HG02642 (cell line): ENCODE measurements at regions not wholly inside any gene's neighbourhood (a gene's known extent, or its start where the extent isn't known, plus 50 kb on each side); places are given as distances from the start of the nearest gene placed in this dataset.

ENCODE experiments used
- ATAC-seq: cut with Tn5 transposase; IDR thresholded peaks from one replicate; pipeline ENCODE4 v1.9.1; 2021; ENCODE audit warnings: mild to moderate bottlenecking; ENCODE audit not compliant: unreplicated experiment, poor library complexity

- no peak for ATAC-seq
Measured at GRCh38 chr14:75370416-75371205, 57.2 kb upstream of the JDP2 start.

- ATAC-seq, result no peak
Measured at GRCh38 chr14:75371297-75371696, 56.5 kb upstream of the JDP2 start.

- no peak for ATAC-seq
Measured at GRCh38 chr14:75372260-75372659, 55.6 kb upstream of the JDP2 start.

- ATAC-seq, result no peak
Measured at GRCh38 chr14:75373133-75373532, 54.7 kb upstream of the JDP2 start.

- no peak for ATAC-seq
Measured at GRCh38 chr14:75373616-75374015, 54.2 kb upstream of the JDP2 start.

GRCh38 chr14:75374911-75375310 is 52.9 kb upstream of the JDP2 start:
- ATAC-seq, result no peak

GRCh38 chr14:75375983-75376382 is 51.8 kb upstream of the JDP2 start:
- ATAC-seq, result no peak
